HCT116 (cell line): ENCODE measurements at regions not wholly inside any gene's neighbourhood (a gene's known extent, or its start where the extent isn't known, plus 50 kb on each side); places are given as distances from the start of the nearest gene placed in this dataset.

Source experiments
- CEBPB ChIP-seq: IDR thresholded peaks from 2 replicates; pipeline ENCODE4 v1.6.1; 2012; ENCODE audit warnings: low read depth
- FOSL1 ChIP-seq: IDR thresholded peaks from 2 replicates; pipeline ENCODE4 v1.6.1; 2012; ENCODE audit warnings: low read depth
- POLR2A ChIP-seq: IDR thresholded peaks from 2 replicates; pipeline ENCODE4 v1.7.0; 2011; ENCODE audit warnings: borderline replicate concordance; ENCODE audit not compliant: insufficient read depth, insufficient read length; ENCODE audit errors: extremely low read depth
- POLR2AphosphoS5 ChIP-seq: IDR thresholded peaks from 2 replicates; pipeline ENCODE4 v1.6.1; 2011; ENCODE audit warnings: mild to moderate bottlenecking, low read depth, low read length, moderate library complexity
- RAD21 ChIP-seq: IDR thresholded peaks from 2 replicates; pipeline ENCODE4 v1.6.1; 2012; ENCODE audit warnings: low read depth, mild to moderate bottlenecking
- SIN3A ChIP-seq: IDR thresholded peaks from 2 replicates; pipeline ENCODE4 v1.6.1; 2012; ENCODE audit warnings: low read depth
- SP1 ChIP-seq: IDR thresholded peaks from 2 replicates; pipeline ENCODE4 v1.6.1; 2012; ENCODE audit warnings: low read depth
- TCF7L2 ChIP-seq: IDR thresholded peaks from 2 replicates; pipeline ENCODE4 v1.7.0; 2011; ENCODE audit warnings: borderline replicate concordance, inconsistent platforms; ENCODE audit not compliant: insufficient read depth, insufficient read length; ENCODE audit errors: extremely low read depth
- YY1 ChIP-seq: IDR thresholded peaks from 2 replicates; pipeline ENCODE4 v1.6.1; 2011; ENCODE audit warnings: low read length, low read depth, moderate library complexity, mild to moderate bottlenecking; ENCODE audit not compliant: insufficient replicate concordance; ENCODE audit errors: extremely low read depth
- TF ChIP-seq, protein P1 (sequence below), 3 experiments: fragments of 200-600 bp in 1 of 3; sonication (generic) in 1 of 3; IDR thresholded peaks in 2 of 3; conservative IDR thresholded peaks in 1 of 3; 2 replicates each; pipeline ENCODE4 v1.5.1; 2012 to 2017; ENCODE audit warnings: low read depth in 2 of 3, low read length in 2 of 3, antibody characterized with exemption in 1 of 3, borderline replicate concordance in 1 of 3, control low read depth in 1 of 3, mild to moderate bottlenecking in 1 of 3, mixed read lengths in 1 of 3, mixed run types in 1 of 3, moderate library complexity in 1 of 3; ENCODE audit not compliant: insufficient read depth in 1 of 3
- TF ChIP-seq, protein P2 (sequence below): IDR thresholded peaks from 2 replicates; pipeline ENCODE4 v1.6.1; 2012
- TF ChIP-seq, protein P3 (sequence below): IDR thresholded peaks from 2 replicates; pipeline ENCODE4 v1.6.1; 2012

DNA sequence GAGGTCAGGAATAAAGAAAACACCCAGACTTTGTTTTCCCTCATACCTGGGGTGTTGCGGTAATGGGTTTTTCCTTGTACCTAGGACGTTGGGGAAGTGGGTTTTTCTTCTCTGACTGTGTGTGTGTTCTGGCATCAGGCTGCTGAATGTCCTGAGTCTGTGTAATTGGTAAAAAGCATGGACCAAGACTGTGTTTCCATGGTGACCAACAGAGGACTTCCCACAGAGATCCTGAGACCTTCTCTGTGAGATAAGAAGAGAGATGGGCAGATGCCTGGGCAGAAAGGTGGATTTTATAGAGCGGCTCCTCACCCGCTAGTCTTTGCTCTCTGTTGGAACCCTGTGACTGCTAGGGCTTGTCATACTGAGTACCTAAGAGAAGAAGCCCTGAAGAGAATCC lies 135.4 kb upstream of the GGTLC1 start:
- TF ChIP-seq CEBPB (no peak), SIN3A (no peak), SP1 (no peak), POLR2A (no peak), POLR2AphosphoS5 (no peak), TCF7L2 (no peak), YY1 (no peak), FOSL1 (no peak), RAD21 (no peak)
- TF ChIP-seq, protein P1, sequence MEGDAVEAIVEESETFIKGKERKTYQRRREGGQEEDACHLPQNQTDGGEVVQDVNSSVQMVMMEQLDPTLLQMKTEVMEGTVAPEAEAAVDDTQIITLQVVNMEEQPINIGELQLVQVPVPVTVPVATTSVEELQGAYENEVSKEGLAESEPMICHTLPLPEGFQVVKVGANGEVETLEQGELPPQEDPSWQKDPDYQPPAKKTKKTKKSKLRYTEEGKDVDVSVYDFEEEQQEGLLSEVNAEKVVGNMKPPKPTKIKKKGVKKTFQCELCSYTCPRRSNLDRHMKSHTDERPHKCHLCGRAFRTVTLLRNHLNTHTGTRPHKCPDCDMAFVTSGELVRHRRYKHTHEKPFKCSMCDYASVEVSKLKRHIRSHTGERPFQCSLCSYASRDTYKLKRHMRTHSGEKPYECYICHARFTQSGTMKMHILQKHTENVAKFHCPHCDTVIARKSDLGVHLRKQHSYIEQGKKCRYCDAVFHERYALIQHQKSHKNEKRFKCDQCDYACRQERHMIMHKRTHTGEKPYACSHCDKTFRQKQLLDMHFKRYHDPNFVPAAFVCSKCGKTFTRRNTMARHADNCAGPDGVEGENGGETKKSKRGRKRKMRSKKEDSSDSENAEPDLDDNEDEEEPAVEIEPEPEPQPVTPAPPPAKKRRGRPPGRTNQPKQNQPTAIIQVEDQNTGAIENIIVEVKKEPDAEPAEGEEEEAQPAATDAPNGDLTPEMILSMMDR (IDR thresholded peaks at IDR 0.05 in 2 of 3, conservative IDR thresholded peaks at IDR 0.05 in 1 of 3; ENCODE audit: borderline replicate concordance in 1 of 3, insufficient read depth in 1 of 3, low read depth in 2 of 3, low read length in 2 of 3): no peak
- TF ChIP-seq, protein P2, sequence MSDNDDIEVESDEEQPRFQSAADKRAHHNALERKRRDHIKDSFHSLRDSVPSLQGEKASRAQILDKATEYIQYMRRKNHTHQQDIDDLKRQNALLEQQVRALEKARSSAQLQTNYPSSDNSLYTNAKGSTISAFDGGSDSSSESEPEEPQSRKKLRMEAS: no peak
- TF ChIP-seq, protein P3, sequence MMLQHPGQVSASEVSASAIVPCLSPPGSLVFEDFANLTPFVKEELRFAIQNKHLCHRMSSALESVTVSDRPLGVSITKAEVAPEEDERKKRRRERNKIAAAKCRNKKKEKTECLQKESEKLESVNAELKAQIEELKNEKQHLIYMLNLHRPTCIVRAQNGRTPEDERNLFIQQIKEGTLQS: no peak
